Astrocyte of the cerebellum (primary cell): ENCODE measurements at regions not wholly inside any gene's neighbourhood (a gene's known extent, or its start where the extent isn't known, plus 50 kb on each side); places are given as distances from the start of the nearest gene placed in this dataset.

Experiments used
- DNase-seq: peaks from one replicate; pipeline ENCODE4 v3.0.0-alpha.2; 2011; ENCODE audit warnings: low read depth
- H3K4me3 ChIP-seq: 2 replicates; pipeline ENCODE4 v1.5.1; 2011; ENCODE audit warnings: mild to moderate bottlenecking, low read depth, low read length, moderate library complexity
- in situ Hi-C: cut with HindIII; loops from 2 replicates; pipeline ENCODE4 v1.10.0; 2017; ENCODE audit warnings: low sequenced_read_pairs
- TF ChIP-seq, protein P1 (sequence below): IDR thresholded peaks from 2 replicates; pipeline ENCODE4 v1.5.1; 2012; ENCODE audit warnings: low read length, low read depth, moderate library complexity, mild to moderate bottlenecking; ENCODE audit errors: missing control alignments

DNA sequence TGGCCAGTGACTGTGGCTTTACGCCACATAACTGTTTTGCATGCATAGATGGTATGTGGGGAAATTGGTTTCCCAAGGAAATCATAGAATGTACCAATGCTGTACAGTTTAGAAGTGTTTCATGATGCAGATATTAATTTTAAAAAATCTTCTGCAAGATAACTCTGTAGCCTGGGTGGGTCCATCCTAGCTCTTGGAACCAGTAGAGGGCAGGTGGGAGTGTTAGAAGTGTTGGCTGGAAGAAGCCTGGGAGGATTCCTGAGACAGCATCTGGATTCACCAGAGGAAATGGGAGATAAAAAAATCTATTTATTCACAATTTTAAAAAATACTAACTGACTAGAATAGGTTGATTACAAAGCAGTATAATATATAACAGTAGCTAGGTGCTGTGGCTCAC, 139.9 kb upstream of the GRIA4 start:
- in situ Hi-C loops = no loop called here
- TF ChIP-seq, protein P1, sequence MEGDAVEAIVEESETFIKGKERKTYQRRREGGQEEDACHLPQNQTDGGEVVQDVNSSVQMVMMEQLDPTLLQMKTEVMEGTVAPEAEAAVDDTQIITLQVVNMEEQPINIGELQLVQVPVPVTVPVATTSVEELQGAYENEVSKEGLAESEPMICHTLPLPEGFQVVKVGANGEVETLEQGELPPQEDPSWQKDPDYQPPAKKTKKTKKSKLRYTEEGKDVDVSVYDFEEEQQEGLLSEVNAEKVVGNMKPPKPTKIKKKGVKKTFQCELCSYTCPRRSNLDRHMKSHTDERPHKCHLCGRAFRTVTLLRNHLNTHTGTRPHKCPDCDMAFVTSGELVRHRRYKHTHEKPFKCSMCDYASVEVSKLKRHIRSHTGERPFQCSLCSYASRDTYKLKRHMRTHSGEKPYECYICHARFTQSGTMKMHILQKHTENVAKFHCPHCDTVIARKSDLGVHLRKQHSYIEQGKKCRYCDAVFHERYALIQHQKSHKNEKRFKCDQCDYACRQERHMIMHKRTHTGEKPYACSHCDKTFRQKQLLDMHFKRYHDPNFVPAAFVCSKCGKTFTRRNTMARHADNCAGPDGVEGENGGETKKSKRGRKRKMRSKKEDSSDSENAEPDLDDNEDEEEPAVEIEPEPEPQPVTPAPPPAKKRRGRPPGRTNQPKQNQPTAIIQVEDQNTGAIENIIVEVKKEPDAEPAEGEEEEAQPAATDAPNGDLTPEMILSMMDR = no peak
- DNase-seq = no peak
- H3K4me3 ChIP-seq = no peak overlapping the region

DNA sequence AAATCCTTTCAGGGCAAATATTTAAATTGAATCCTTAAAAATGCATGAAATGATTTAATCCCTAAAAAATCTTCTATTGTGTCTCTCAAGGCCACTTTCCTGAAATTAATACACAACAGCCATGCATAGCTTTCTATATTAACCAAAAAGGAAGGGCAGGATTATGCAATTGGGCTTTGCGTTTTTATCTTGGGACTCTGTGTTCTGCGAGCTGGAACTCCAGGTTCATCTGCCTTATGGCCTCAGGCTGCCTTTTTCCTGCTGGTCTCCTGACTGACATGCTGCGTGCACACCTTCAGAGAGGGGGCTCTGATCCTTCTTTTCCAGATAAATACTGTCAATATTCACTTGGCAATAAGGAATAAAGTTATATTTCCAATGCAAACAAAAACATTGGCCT, 141.7 kb upstream of the GRIA4 start:
- in situ Hi-C loops = no loop called here
- no peak overlapping the region for H3K4me3 ChIP-seq
- TF ChIP-seq, protein P1 = no peak
- no peak for DNase-seq

DNA sequence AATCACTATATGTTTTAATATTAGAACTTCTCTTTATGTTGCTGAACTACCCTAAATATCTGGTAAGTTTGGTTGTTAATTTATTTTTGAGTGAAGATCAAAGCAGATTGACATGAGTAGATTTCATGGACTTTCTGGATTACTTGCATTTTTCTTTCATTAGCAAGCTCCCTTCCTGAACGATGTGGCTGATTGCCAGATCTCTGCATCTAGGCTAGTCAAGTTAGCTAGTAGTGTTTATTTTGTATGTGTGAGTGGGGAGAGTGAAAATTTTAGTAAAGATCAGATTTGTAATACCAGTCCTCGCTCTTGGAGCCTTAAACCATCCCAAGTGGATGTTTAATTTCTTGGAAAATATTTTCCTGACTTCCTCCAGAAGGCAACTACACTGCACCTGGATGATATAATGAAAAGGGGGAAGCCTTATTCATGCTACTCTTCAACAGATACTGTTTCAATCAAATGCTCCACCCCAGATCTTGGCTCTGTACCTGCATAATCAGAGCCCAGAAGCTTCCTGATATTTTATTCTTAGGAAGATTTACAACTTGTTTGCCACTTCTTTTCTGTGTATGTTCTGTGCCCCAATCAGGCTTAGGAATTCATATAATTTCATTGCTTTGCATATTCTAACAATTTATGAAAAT, 143.2 kb upstream of the GRIA4 start:
- TF ChIP-seq, protein P1 = no peak
- H3K4me3 ChIP-seq = no peak overlapping the region
- DNase-seq = peak; percentile 39
- in situ Hi-C loops = no loop called here

DNA sequence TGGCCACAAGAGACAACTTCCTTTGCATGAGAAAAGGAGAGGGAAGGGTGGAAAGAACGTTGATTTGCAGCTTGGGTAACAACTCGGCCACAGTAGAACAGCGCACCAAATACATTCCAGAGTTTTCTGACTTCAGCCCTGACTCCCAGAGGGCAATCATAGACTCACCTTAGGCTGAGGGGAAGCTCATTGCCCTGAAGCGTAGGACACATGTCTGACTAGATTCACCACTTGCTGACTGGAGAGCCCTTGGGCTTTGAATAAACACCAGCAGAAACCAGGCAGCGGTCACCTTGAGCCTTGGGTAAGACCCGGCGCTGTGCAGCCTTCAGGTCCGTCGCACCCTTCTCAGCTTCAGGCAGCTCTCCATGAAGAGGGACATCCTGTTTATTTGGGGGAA, 151.8 kb upstream of the GRIA4 start:
- TF ChIP-seq, protein P1 = no peak
- no peak overlapping the region for H3K4me3 ChIP-seq
- DNase-seq = no peak
- in situ Hi-C loops = no loop called here

DNA sequence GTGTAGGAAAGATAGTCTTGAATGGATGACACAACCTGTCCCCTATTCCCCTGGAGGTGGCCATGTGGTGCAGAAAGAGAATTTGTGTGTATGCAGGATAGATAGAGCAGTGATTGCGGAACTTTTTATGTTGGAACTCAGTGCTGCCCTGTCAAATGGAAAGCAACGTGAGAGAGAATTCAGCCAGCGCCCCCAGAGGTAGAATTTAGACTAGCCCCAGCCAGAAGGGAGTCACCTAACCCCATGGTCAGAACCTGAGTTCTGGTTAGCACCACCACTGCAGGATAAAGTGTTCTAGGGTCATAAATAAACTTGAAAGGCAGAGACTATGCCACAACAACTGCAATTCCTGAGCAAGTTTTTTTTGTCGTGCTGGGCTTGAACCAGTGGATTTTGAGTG, 152.9 kb upstream of the GRIA4 start:
- DNase-seq = no peak
- TF ChIP-seq, protein P1 = no peak
- in situ Hi-C loops = no loop called here

DNA sequence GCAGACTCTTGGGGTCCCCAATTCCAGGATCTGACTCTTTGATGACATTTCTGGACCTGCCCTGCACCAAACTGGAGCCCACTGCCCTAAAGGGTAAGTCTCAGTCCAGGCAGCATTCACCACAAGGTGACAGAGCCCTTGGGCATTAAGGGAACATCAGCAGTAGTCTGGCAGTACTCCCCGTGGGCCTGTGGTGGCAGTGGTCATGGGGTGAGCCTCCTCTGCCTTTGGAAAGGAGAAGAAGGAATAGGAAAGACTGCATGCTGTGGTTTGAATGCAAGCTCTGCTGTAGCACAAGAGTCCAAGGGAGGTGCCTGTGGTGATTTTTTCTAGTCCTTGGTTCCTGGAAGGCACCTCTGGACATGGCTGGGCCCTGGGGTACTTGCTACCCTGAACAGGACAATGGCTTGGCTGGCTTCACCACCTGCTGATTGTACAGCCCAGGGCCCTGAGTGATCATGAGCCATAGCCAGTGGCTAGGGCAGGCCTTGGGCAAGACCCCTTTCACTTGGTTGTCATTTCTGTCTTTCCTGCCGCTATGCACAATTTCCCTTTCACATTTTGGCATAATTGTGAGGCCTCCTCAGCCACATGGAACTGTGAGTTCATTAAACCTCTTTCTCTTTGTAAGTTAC, 160.7 kb upstream of the GRIA4 start:
- H3K4me3 ChIP-seq = no peak overlapping the region
- no peak for DNase-seq
- TF ChIP-seq, protein P1 = no peak
- in situ Hi-C loops = no loop called here

More for the DNA sequence above, 152.9 kb upstream of the GRIA4 start:
- H3K4me3 ChIP-seq = no peak overlapping the region
